HepG2 (cell line): ENCODE measurements at regions not wholly inside any gene's neighbourhood (a gene's known extent, or its start where the extent isn't known, plus 50 kb on each side); places are given as distances from the start of the nearest gene placed in this dataset.

Experiments used
- HOXA3 ChIP-seq: sonication (generic); formaldehyde crosslinking; IDR thresholded peaks from 2 replicates; pipeline ENCODE4 v1.5.0; 2020; ENCODE audit warnings: missing genetic modification reagents
- HOXD1 ChIP-seq: sonication (generic); formaldehyde crosslinking; IDR thresholded peaks from 2 replicates; pipeline ENCODE4 v1.5.0; 2020; ENCODE audit warnings: missing genetic modification reagents
- KLF15 ChIP-seq: sonication (generic); formaldehyde crosslinking; IDR thresholded peaks from 2 replicates; pipeline ENCODE4 v1.8.1; 2023; ENCODE audit warnings: borderline replicate concordance, mild to moderate bottlenecking, inconsistent platforms, missing genetic modification reagents, mixed read lengths
- MAF1 ChIP-seq: sonication (generic); formaldehyde crosslinking; IDR thresholded peaks from 2 replicates; pipeline ENCODE4 v1.5.0; 2020; ENCODE audit warnings: missing genetic modification reagents, borderline replicate concordance
- MAZ ChIP-seq, 2 experiments: sonication (generic) in 1 of 2; formaldehyde crosslinking in 1 of 2; IDR thresholded peaks; 2 replicates each; pipeline versions ENCODE4 v1.5.0 to v1.6.1; 2012 to 2020; ENCODE audit warnings: low read depth in 2 of 2, mild to moderate bottlenecking in 2 of 2, borderline replicate concordance in 1 of 2, improper control_type of control experiment in 1 of 2, low read length in 1 of 2, missing genetic modification reagents in 1 of 2, moderate library complexity in 1 of 2
- NR2F2 ChIP-seq: IDR thresholded peaks from 2 replicates; pipeline ENCODE4 v1.6.1; 2012; ENCODE audit warnings: low read depth, inconsistent platforms, borderline replicate concordance
- PBX2 ChIP-seq: IDR thresholded peaks from 2 replicates; pipeline ENCODE4 v1.6.1; 2016; ENCODE audit warnings: control low read depth
- RBM39 ChIP-seq: fragments of 200-400 bp; formaldehyde crosslinking; IDR thresholded peaks from one replicate; pipeline ENCODE4 v1.6.1; 2018; ENCODE audit warnings: antibody characterized with exemption, mild to moderate bottlenecking, low read depth, low read length; ENCODE audit not compliant: poor library complexity, severe bottlenecking
- SIN3B ChIP-seq: fragments of 150-350 bp; IDR thresholded peaks from 2 replicates; pipeline ENCODE4 v1.6.1; 2014; ENCODE audit warnings: low read length
- THRA ChIP-seq: sonication (generic); formaldehyde crosslinking; IDR thresholded peaks from 2 replicates; pipeline ENCODE4 v1.4.0; 2020; ENCODE audit warnings: missing genetic modification reagents, borderline replicate concordance
- ZNF232 ChIP-seq: sonication (generic); formaldehyde crosslinking; IDR thresholded peaks from 2 replicates; pipeline ENCODE4 v1.4.0; 2020; ENCODE audit warnings: missing genetic modification reagents, borderline replicate concordance
- ZNF784 ChIP-seq: sonication (generic); formaldehyde crosslinking; IDR thresholded peaks from 2 replicates; pipeline ENCODE4 v1.5.1; 2020; ENCODE audit warnings: missing genetic modification reagents, mild to moderate bottlenecking, borderline replicate concordance
- ZNF883 ChIP-seq: sonication (generic); formaldehyde crosslinking; IDR thresholded peaks from 2 replicates; pipeline ENCODE4 v1.5.1; 2020; ENCODE audit warnings: mild to moderate bottlenecking, missing genetic modification reagents; ENCODE audit errors: not compliant biosample characterization
- TF ChIP-seq, protein P1 (sequence below): sonication (generic); formaldehyde crosslinking; IDR thresholded peaks from 2 replicates; pipeline ENCODE4 v1.8.1; 2023; ENCODE audit warnings: mild to moderate bottlenecking, missing genetic modification reagents

DNA sequence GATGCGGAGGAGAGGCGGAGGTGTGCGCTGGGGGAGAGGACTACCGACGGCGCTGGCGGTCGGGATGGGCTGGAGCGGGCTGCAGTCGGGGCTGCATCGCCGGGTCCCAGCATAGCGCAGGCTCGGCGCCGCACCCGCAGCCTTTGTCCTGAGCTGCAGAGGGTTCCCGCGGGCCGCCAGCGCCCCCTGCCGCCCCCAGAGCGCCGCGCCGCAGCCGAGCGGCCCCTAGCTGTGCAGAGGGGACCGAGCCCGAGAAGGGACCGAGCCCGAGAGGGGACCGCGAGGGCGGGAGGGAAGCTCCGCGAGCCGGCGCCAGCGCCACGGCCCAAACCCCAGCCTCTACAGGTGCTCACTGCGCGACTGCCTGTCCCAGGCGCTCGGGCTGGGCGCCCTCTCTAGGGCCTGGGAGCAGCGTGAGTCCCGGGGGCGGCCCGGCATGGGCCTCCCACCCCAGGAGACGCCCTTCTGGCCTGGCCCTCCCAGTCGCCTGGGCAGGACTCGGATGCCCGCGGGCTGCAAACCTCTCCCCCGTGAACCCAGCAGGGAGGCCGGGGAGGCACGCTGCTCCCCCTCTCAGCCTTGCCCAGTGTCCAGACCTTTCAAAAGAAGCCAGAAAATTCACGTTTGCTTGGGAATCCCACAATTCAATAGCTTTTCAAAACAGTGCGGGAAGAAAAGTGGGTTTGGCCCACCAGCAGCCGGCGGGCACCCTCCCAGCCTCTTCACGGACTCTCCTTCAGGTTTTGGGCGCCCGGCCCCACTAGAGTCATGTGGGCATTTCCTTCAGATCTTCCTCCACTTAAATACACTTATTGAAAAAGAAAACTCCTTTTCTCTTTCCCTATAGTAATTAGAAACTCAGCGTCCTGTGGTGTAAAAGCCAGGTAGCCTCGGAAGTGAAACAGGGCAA, 134.7 kb downstream of the TPRA1 start (continued):
- TF ChIP-seq RBM39 (no peak), SIN3B (no peak), THRA (CRISPR knock-in tag) (0 out of 2 replicates have a peak, but pooled peaks have one; percentile 22), PBX2 (CRISPR knock-in tag) (no peak), NR2F2 (no peak), ZNF784 (CRISPR knock-in tag) (no peak), MAF1 (CRISPR knock-in tag) (0 out of 2 replicates have a peak, but pooled peaks have one; percentile 32), MAZ (IDR thresholded peaks at IDR 0.05; ENCODE audit: borderline replicate concordance, low read depth, low read length) (0 out of 2 replicates have a peak, but pooled peaks have one; percentile 43), MAZ (CRISPR knock-in tag; IDR thresholded peaks at IDR 0.05; ENCODE audit: low read depth) (peak; percentile 78), HOXA3 (CRISPR knock-in tag) (peak; percentile 34; the same call in 1 of the 2 replicates), KLF15 (no peak), HOXD1 (CRISPR knock-in tag) (no peak), ZNF883 (CRISPR knock-in tag) (peak; percentile 69), ZNF232 (CRISPR knock-in tag) (no peak)
- TF ChIP-seq, protein P1, sequence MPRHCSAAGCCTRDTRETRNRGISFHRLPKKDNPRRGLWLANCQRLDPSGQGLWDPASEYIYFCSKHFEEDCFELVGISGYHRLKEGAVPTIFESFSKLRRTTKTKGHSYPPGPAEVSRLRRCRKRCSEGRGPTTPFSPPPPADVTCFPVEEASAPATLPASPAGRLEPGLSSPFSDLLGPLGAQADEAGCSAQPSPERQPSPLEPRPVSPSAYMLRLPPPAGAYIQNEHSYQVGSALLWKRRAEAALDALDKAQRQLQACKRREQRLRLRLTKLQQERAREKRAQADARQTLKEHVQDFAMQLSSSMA (CRISPR knock-in tag) = no peak
